Activated T-helper 1 cell treated with anti-CD3 and anti-CD28 coated beads, Interleukin-12 subunit alpha, Interleukin-12 subunit beta, Interleukin-2, Interleukin-4 antibody, amounts not matched to agents 30 ng/mL and 10 ng/mL and 1 ng/mL, durations not matched to agents 14 hours and 24 hours and 36 hours (primary cell): ENCODE measurements at regions not wholly inside any gene's neighbourhood (a gene's known extent, or its start where the extent isn't known, plus 50 kb on each side); places are given as distances from the start of the nearest gene placed in this dataset.
"Not testable (repeated sequence)": the region's sequence is repeated elsewhere in the genome, so short reads cannot be mapped to it uniquely, and the experiment has no call there.

ENCODE experiments used
- DNase-seq: peaks from one replicate; pipeline ENCODE4 v3.0.0; 2021; ENCODE audit warnings: low spot score
- H3K27ac Mint-ChIP-seq: one replicate; pipeline ENCODE4 v1.8.0; 2021; ENCODE audit warnings: mild to moderate bottlenecking, mixed read lengths
- H3K27me3 Mint-ChIP-seq: one replicate; pipeline ENCODE4 v1.8.0; 2022; ENCODE audit warnings: mild to moderate bottlenecking, moderate library complexity, mixed read lengths; ENCODE audit not compliant: insufficient read depth
- H3K36me3 Mint-ChIP-seq: one replicate; pipeline ENCODE4 v1.8.0; 2021; ENCODE audit warnings: low read depth, mixed read lengths
- H3K4me1 Mint-ChIP-seq: one replicate; pipeline ENCODE4 v1.8.0; 2021; ENCODE audit warnings: low read depth, mixed read lengths
- H3K4me3 Mint-ChIP-seq: one replicate; pipeline ENCODE4 v1.8.0; 2021; ENCODE audit warnings: mild to moderate bottlenecking, moderate library complexity, mixed read lengths
- H3K9me3 Mint-ChIP-seq: one replicate; pipeline ENCODE4 v1.8.0; 2021; ENCODE audit warnings: mixed read lengths
- intact Hi-C: fragments of 100-400 bp; cut with micrococcal nuclease; formaldehyde crosslinking; loops from one replicate; pipeline ENCODE4 v1.15.1; 2024

GRCh38 chr4:132382243-132382642 lies 766.9 kb upstream of the PCDH10 start:
- H3K4me1 Mint-ChIP-seq = no peaks in the 10 kb centered on the region
- DNase-seq = no peak
- H3K9me3 Mint-ChIP-seq = no peaks in the 10 kb centered on the region
- no peak overlapping the region for H3K4me3 Mint-ChIP-seq
- H3K36me3 Mint-ChIP-seq = no peaks in the 10 kb centered on the region
- H3K27ac Mint-ChIP-seq = no peak overlapping the region
- intact Hi-C loops = no loop called here
- H3K27me3 Mint-ChIP-seq = no peaks in the 10 kb centered on the region

- H3K4me3 Mint-ChIP-seq = no peak overlapping the region
- no peaks in the 10 kb centered on the region for H3K4me1 Mint-ChIP-seq
- no peaks in the 10 kb centered on the region for H3K27me3 Mint-ChIP-seq
- H3K36me3 Mint-ChIP-seq = no peaks in the 10 kb centered on the region
- intact Hi-C loops = no loop called here
- DNase-seq = no peak
- no peaks in the 10 kb centered on the region for H3K9me3 Mint-ChIP-seq
- no peak overlapping the region for H3K27ac Mint-ChIP-seq
Observed at GRCh38 chr4:132383571-132384199, 765.4 kb upstream of the PCDH10 start.

GRCh38 chr4:132384709-132385108 lies 764.4 kb upstream of the PCDH10 start:
- Mint-ChIP-seq H3K4me3 (no peak overlapping the region), H3K36me3 (no peaks in the 10 kb centered on the region), H3K27me3 (no peaks in the 10 kb centered on the region), H3K9me3 (no peaks in the 10 kb centered on the region), H3K4me1 (no peaks in the 10 kb centered on the region), H3K27ac (no peak overlapping the region)
- no peak for DNase-seq
- intact Hi-C loops = no loop called here

GRCh38 chr4:132386130-132386529 lies 763.0 kb upstream of the PCDH10 start:
- DNase-seq = no peak
- no peaks in the 10 kb centered on the region for H3K4me1 Mint-ChIP-seq
- no peaks in the 10 kb centered on the region for H3K9me3 Mint-ChIP-seq
- no peak overlapping the region for H3K4me3 Mint-ChIP-seq
- intact Hi-C loops = no loop called here
- no peak overlapping the region for H3K27ac Mint-ChIP-seq
- no peaks in the 10 kb centered on the region for H3K27me3 Mint-ChIP-seq
- no peaks in the 10 kb centered on the region for H3K36me3 Mint-ChIP-seq

GRCh38 chr4:132387060-132387459 lies 762.0 kb upstream of the PCDH10 start:
- DNase-seq = no peak
- no peaks in the 10 kb centered on the region for H3K4me1 Mint-ChIP-seq
- H3K9me3 Mint-ChIP-seq = no peaks in the 10 kb centered on the region
- no peak overlapping the region for H3K27ac Mint-ChIP-seq
- intact Hi-C loops = no loop called here
- H3K4me3 Mint-ChIP-seq = no peak overlapping the region
- H3K36me3 Mint-ChIP-seq = no peaks in the 10 kb centered on the region
- no peaks in the 10 kb centered on the region for H3K27me3 Mint-ChIP-seq

GRCh38 chr4:132395561-132395960 lies 753.5 kb upstream of the PCDH10 start:
- H3K27me3 Mint-ChIP-seq = no peaks in the 10 kb centered on the region
- H3K27ac Mint-ChIP-seq = no peak overlapping the region
- intact Hi-C loops = no loop called here
- DNase-seq = no peak
- no peak overlapping the region for H3K4me3 Mint-ChIP-seq
- no peaks in the 10 kb centered on the region for H3K9me3 Mint-ChIP-seq
- no peaks in the 10 kb centered on the region for H3K4me1 Mint-ChIP-seq
- no peaks in the 10 kb centered on the region for H3K36me3 Mint-ChIP-seq

- DNase-seq = no peak
- Mint-ChIP-seq H3K9me3 (no peaks in the 10 kb centered on the region), H3K27me3 (no peaks in the 10 kb centered on the region), H3K36me3 (no peaks in the 10 kb centered on the region), H3K4me1 (no peaks in the 10 kb centered on the region), H3K4me3 (no peak overlapping the region), H3K27ac (no peak overlapping the region)
- intact Hi-C loops = no loop called here
Observed at GRCh38 chr4:132396636-132397035, 752.5 kb upstream of the PCDH10 start.

GRCh38 chr4:132417220-132417619 lies 731.9 kb upstream of the PCDH10 start:
- H3K9me3 Mint-ChIP-seq = peaks cover 15% of the 10 kb centered on the region
- no peaks in the 10 kb centered on the region for H3K4me1 Mint-ChIP-seq
- no peak for DNase-seq
- no peaks in the 10 kb centered on the region for H3K36me3 Mint-ChIP-seq
- no peak overlapping the region for H3K27ac Mint-ChIP-seq
- no peak overlapping the region for H3K4me3 Mint-ChIP-seq
- intact Hi-C loops = no loop called here
- H3K27me3 Mint-ChIP-seq = no peaks in the 10 kb centered on the region

- DNase-seq = no peak
- Mint-ChIP-seq H3K36me3 (no peaks in the 10 kb centered on the region), H3K4me3 (no peak overlapping the region), H3K27ac (no peak overlapping the region), H3K27me3 (no peaks in the 10 kb centered on the region), H3K4me1 (no peaks in the 10 kb centered on the region), H3K9me3 (peaks cover 3% of the 10 kb centered on the region)
- intact Hi-C loops = no loop called here
Observed at GRCh38 chr4:132427125-132427524, 722.0 kb upstream of the PCDH10 start.

- DNase-seq = no peak
- intact Hi-C loops = no loop called here
- H3K36me3 Mint-ChIP-seq = no peaks in the 10 kb centered on the region
- H3K4me1 Mint-ChIP-seq = no peaks in the 10 kb centered on the region
- H3K4me3 Mint-ChIP-seq = no peak overlapping the region
- no peak overlapping the region for H3K27ac Mint-ChIP-seq
- no peaks in the 10 kb centered on the region for H3K9me3 Mint-ChIP-seq
- no peaks in the 10 kb centered on the region for H3K27me3 Mint-ChIP-seq
Observed at GRCh38 chr4:132437117-132437516, 712.0 kb upstream of the PCDH10 start.

GRCh38 chr4:132445386-132445785 lies 703.7 kb upstream of the PCDH10 start:
- H3K4me1 Mint-ChIP-seq = no peaks in the 10 kb centered on the region
- DNase-seq = no peak
- H3K36me3 Mint-ChIP-seq = no peaks in the 10 kb centered on the region
- H3K27ac Mint-ChIP-seq = no peak overlapping the region
- H3K27me3 Mint-ChIP-seq = no peaks in the 10 kb centered on the region
- intact Hi-C loops = no loop called here
- H3K4me3 Mint-ChIP-seq = no peak overlapping the region
- peaks cover 14% of the 10 kb centered on the region for H3K9me3 Mint-ChIP-seq

- H3K27me3 Mint-ChIP-seq, intact Hi-C loops, DNase-seq, H3K4me3 Mint-ChIP-seq, H3K27ac Mint-ChIP-seq, H3K4me1 Mint-ChIP-seq, H3K36me3 Mint-ChIP-seq: not testable (repeated sequence)
- peaks cover 18% of the 10 kb centered on the region for H3K9me3 Mint-ChIP-seq
Observed at GRCh38 chr4:132457987-132458386, 691.1 kb upstream of the PCDH10 start.

- H3K4me1 Mint-ChIP-seq = no peaks in the 10 kb centered on the region
- H3K4me3 Mint-ChIP-seq = no peak overlapping the region
- no peaks in the 10 kb centered on the region for H3K9me3 Mint-ChIP-seq
- no peak overlapping the region for H3K27ac Mint-ChIP-seq
- H3K27me3 Mint-ChIP-seq = no peaks in the 10 kb centered on the region
- intact Hi-C loops = no loop called here
- DNase-seq = no peak
- no peaks in the 10 kb centered on the region for H3K36me3 Mint-ChIP-seq
Observed at GRCh38 chr4:132479543-132479942, 669.6 kb upstream of the PCDH10 start.

- no peak overlapping the region for H3K27ac Mint-ChIP-seq
- no peaks in the 10 kb centered on the region for H3K4me1 Mint-ChIP-seq
- no peak overlapping the region for H3K4me3 Mint-ChIP-seq
- intact Hi-C loops = no loop called here
- no peak for DNase-seq
- H3K9me3 Mint-ChIP-seq = peaks cover 11% of the 10 kb centered on the region
- no peaks in the 10 kb centered on the region for H3K36me3 Mint-ChIP-seq
- H3K27me3 Mint-ChIP-seq = no peaks in the 10 kb centered on the region
Observed at GRCh38 chr4:132488555-132488954, 660.5 kb upstream of the PCDH10 start.
